Activated gamma-delta T cell (primary cell): ENCODE measurements at regions not wholly inside any gene's neighbourhood (a gene's known extent, or its start where the extent isn't known, plus 50 kb on each side); places are given as distances from the start of the nearest gene placed in this dataset.
"Not testable (repeated sequence)": the region's sequence is repeated elsewhere in the genome, so short reads cannot be mapped to it uniquely, and the experiment has no call there.

Source experiments
- DNase-seq: peaks from one replicate; lab custom pipeline; 2025; lab: John Stamatoyannopoulos, UW

DNA sequence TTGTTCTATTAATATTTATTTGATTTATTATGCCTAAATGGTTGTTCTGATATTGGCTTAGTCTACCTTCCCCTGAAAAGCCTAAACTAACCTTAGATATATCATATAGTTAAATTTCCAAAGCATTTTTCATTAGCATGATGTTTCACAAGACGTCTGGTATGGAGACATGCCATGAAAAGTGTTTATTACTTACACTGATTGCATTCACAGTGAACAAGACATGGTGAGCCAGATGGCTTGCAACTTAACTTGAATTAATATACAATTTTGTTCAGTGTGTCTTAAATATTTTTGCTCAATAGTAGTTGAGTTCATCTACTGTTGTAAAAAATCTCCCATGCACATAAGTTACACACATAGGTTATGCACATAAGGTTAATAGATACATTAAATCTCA is 758.4 kb downstream of the NSUN3 start:
- DNase-seq: no peak

GRCh38 chr3:94822298-94822697 is 759.4 kb downstream of the NSUN3 start:
- DNase-seq: no peak

- DNase-seq: not testable (repeated sequence)
Measured at GRCh38 chr3:94846251-94846650, 783.4 kb downstream of the NSUN3 start.

DNA sequence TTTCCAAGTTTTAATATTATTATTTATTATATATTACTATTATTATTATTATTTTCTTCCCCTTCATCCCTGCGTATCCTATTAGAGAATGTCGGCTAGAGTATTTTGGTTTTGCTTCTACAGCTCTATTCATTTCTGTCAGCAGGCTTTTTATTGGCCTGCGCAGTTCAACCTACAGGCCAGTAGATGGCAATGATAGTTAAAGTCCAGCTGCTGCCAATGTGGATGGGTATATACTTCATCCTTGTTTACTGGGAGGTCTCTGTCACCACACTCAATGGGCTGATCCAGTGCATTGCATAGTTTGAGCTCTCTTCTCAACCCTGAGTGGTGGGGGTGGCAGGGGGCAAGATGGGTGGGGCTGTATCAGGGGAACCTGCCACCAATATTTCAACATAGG is 799.8 kb downstream of the NSUN3 start:
- no peak for DNase-seq

- no peak for DNase-seq
Measured at GRCh38 chr3:94869059-94869547, 806.2 kb downstream of the NSUN3 start.

GRCh38 chr3:94873751-94874150 is 810.9 kb downstream of the NSUN3 start:
- DNase-seq: no peak

DNA sequence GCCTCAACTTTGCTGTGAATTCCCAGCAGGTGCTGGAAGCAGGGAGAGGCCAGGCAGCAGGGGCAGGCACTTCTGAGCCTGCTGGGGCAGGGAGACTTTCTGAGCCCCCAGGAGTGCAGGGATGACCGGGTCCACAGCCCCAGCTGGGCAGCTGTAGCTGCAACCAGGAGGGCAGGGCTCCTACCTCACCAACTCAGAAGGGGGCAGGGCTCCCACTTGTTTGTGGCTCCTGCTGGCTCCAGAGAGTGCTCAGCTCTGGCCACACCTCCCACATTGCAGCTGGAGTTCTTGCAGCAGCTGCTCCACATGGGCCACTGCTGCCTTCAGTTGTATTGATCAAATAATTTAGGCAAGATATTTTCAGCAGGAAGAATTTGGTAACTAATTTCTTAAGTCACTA is 812.3 kb downstream of the NSUN3 start:
- no peak for DNase-seq

- DNase-seq: no peak
Measured at GRCh38 chr3:94887065-94887464, 824.2 kb downstream of the NSUN3 start.

GRCh38 chr3:94896994-94897393 is 834.1 kb downstream of the NSUN3 start:
- no peak for DNase-seq

- no peak for DNase-seq
Measured at GRCh38 chr3:94904156-94904674, 841.4 kb downstream of the NSUN3 start.

DNA sequence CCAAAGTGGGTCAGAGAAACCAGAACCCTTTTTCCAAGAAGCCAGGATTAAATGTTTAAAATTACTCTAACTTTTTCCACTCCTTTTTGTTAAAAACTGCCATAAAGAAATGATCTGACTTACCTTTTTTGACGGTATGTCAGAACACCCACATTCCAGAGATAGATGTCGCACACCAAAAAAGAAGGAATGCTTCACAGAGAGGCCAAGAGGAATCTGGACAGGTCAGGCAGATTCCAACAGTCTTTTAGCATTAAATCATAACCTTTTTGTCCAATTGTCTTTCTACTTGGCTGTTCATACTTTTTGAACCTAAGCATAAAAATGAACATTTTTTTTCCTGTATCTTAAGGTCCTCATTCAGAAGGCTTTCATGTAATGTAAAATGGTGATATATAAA is 846.9 kb downstream of the NSUN3 start:
- no peak for DNase-seq

- no peak for DNase-seq
Measured at GRCh38 chr3:94912656-94913055, 849.8 kb downstream of the NSUN3 start.

GRCh38 chr3:94927175-94927574 is 864.3 kb downstream of the NSUN3 start:
- no peak for DNase-seq

GRCh38 chr3:94928921-94929320 is 866.1 kb downstream of the NSUN3 start:
- DNase-seq: no peak

- no peak for DNase-seq
Measured at GRCh38 chr3:94935738-94936580, 873.1 kb downstream of the NSUN3 start.

GRCh38 chr3:94937980-94938379 is 875.1 kb downstream of the NSUN3 start:
- DNase-seq: no peak

GRCh38 chr3:94946683-94947082 is 883.8 kb downstream of the NSUN3 start:
- no peak for DNase-seq

DNA sequence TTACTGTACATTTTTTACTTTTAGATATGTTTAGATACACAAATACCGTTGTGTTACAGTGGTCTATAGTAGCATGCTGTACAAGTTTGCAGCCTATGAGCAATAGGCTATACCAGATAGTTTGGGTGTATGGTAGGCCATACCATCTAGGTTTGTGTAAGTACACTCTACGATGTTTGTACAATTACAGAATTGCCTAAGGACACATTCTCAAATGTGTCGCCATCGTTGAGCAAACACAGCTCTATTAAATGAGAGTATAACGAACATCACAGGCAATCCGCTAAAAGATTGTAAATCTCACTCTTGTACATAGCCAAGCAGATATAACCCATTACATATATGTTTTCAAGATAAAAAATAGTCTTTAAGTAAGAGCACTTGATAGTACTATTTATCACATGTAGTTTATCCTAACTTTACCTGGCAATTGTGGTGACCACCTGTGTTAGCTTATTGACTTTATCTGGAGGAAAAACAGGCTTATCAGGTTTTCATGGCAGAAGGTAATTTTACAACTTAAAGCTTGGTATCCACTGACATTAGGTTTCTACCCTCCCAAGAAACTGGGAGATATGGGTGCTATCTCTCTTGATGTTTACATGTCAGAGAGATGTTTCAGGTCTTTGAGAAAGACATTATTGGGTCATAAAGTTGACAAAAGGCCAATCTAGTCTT is 898.7 kb downstream of the NSUN3 start:
- DNase-seq: no peak

GRCh38 chr3:94965867-94966475 is 903.1 kb downstream of the NSUN3 start:
- no peak for DNase-seq

DNA sequence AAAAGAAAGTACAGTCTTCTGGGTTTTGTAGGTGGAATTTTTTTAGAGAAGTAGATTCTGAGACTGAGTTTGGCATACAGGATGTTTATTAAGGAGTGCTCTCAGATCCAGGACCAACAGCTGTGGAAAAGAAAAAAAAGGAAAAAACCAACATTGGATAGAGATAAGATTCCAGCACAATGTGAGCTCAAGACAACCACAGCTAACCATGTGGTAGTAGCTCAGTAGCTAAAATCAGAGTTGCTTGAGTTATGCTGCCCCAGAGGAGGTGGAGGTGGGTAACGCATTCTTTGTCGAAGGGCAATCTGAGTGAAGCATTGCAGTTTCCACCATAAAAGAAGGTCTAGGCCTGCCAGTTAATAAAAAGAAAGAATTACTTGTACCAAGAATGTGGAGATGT is 904.3 kb downstream of the NSUN3 start:
- no peak for DNase-seq

GRCh38 chr3:94968519-94968918 is 905.7 kb downstream of the NSUN3 start:
- DNase-seq: no peak

- no peak for DNase-seq
Measured at GRCh38 chr3:94972066-94972465, 909.2 kb downstream of the NSUN3 start.

GRCh38 chr3:94978084-94978483 is 915.2 kb downstream of the NSUN3 start:
- DNase-seq: no peak
